Psoas muscle (tissue), 7 donors: ENCODE measurements at regions not wholly inside any gene's neighbourhood (a gene's known extent, or its start where the extent isn't known, plus 50 kb on each side); places are given as distances from the start of the nearest gene placed in this dataset.

ENCODE experiments used
- ATAC-seq, 4 donors: fragments of 200-7000 bp; cut with Tn5 transposase; one replicate each; pipeline ENCODE4 v1.9.1; 2020; ENCODE audit warnings: moderate library complexity in 3 of 4, mild to moderate bottlenecking in 2 of 4
- DNase-seq, 2 donors: peaks; one replicate each; pipeline ENCODE4 v3.0.0-alpha.2; 2020
- H3K27ac ChIP-seq: fragments of 200-600 bp; one replicate; pipeline ENCODE4 v1.8.0; 2022
- H3K27me3 ChIP-seq, 3 donors: fragments of 200-600 bp in 1 of 3; one replicate each; pipeline versions ENCODE4 v1.6.1 to v1.8.0; 2013 to 2022; ENCODE audit warnings: low read length in 2 of 3, mild to moderate bottlenecking in 2 of 3, moderate library complexity in 1 of 3; ENCODE audit not compliant: insufficient read depth in 3 of 3
- H3K36me3 ChIP-seq, 2 donors: fragments of 200-600 bp in 1 of 2; one replicate each; pipeline versions ENCODE4 v1.6.1 to v1.8.0; 2013 to 2022; ENCODE audit warnings: low read depth in 1 of 2, mild to moderate bottlenecking in 1 of 2, moderate library complexity in 1 of 2; ENCODE audit not compliant: insufficient read depth in 1 of 2
- H3K4me1 ChIP-seq: fragments of 200-600 bp; one replicate; pipeline ENCODE4 v1.8.0; 2022
- H3K4me3 ChIP-seq: fragments of 200-600 bp; one replicate; pipeline ENCODE4 v1.8.0; 2022; ENCODE audit warnings: mild to moderate bottlenecking
- H3K9me3 ChIP-seq: fragments of 200-600 bp; one replicate; pipeline ENCODE4 v1.8.0; 2022
- WGBS, 3 donors: extraction: QIAGEN DNeasy Blood & Tissue Kit; methylation state at CpG; one replicate each; pipeline versions ENCODE4 v1.1.6 to v1.1.7; 2013; 5-methylcytosine and 5-hydroxymethylcytosine counted together
- intact Hi-C, 2 donors: fragments of 100-400 bp; cut with DNase I; formaldehyde crosslinking; loops; one replicate each; pipeline versions ENCODE4 v1.11.0 to v1.14.2; 2022
- TF ChIP-seq, protein P1 (sequence below): fragments of 200-600 bp; IDR thresholded peaks from one replicate; pipeline ENCODE4 v1.8.0; 2022; ENCODE audit warnings: antibody characterized with exemption
- donor health status: healthy with polysubstance abuse.
- donor health status: DM: no; HTN: no; CAD: no; lungs with moderate emphysema.
- donor health status: Bipolar disorder and iron deficiency.
- donor health status: healthy.
- donor health status: DM: yes; HTN: yes; CAD: no.
- donor health status: DM: no; HTN: no; CAD: no.
- donor health status: DM: yes; HTN: yes; CAD: no.

DNA sequence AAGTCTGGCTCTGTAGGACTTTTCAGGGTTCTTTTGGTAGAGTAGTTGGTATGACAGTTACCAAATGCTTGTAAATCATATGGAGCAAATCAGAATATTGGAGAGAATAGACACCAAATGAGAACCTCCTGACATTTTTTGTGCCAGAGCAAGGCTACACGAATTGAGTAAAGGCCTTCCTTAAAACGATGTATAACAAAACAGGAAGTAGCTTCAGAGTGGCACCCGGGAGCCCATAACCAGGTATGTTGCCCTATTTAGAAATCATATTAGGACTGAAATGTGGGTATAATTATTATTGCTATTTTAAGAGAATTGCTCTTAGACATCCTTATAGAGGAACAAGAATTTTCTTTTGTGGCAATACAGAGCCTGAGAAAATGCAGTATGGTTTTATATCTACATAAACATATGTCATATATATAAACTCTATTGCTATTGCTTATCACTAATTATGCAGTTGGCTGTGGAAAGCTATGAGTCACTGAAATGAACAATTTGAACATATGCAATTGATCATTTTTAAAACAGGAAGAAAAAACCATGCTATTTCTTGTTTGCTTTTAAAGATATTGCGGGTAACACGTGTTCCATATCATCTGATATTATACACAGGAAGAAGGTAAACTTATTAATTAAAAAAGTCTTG, 197.4 kb upstream of the MTPN start:
- WGBS, 3 donors = 79 to 87% (median 81%) methylated on average over 5 of the region's 5 CpGs

DNA sequence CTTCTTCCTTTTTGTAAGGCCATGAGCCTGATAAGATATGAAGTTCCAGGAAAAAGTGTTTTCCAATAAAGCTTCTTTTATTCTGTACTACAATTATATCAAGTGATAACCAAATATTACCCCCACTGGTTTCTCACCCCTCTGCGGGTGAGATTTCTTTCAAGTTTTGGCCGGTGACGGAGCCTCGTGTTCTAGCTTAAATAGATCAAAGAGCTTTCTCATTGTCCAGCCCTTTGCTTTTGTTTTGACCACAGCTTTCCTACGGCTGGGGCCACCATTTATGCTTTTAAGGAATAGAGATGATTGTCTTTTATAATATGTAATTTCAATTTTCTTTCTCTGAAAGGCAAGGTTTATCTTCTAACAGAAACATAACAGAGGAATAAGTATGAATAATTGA, 196.7 kb upstream of the MTPN start:
- WGBS, 3 donors = 64 to 73% (median 71%) methylated on average over 5 of the region's 5 CpGs
- H3K27ac ChIP-seq = no peak overlapping the region
- H3K4me1 ChIP-seq = no peaks in the 10 kb centered on the region
- TF ChIP-seq, protein P1, sequence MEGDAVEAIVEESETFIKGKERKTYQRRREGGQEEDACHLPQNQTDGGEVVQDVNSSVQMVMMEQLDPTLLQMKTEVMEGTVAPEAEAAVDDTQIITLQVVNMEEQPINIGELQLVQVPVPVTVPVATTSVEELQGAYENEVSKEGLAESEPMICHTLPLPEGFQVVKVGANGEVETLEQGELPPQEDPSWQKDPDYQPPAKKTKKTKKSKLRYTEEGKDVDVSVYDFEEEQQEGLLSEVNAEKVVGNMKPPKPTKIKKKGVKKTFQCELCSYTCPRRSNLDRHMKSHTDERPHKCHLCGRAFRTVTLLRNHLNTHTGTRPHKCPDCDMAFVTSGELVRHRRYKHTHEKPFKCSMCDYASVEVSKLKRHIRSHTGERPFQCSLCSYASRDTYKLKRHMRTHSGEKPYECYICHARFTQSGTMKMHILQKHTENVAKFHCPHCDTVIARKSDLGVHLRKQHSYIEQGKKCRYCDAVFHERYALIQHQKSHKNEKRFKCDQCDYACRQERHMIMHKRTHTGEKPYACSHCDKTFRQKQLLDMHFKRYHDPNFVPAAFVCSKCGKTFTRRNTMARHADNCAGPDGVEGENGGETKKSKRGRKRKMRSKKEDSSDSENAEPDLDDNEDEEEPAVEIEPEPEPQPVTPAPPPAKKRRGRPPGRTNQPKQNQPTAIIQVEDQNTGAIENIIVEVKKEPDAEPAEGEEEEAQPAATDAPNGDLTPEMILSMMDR = no peak
- H3K36me3 ChIP-seq = no peaks in the 10 kb centered on the region
- no peak overlapping the region for H3K4me3 ChIP-seq
- H3K9me3 ChIP-seq = no peaks in the 10 kb centered on the region
- intact Hi-C loops = no loop called here
- ATAC-seq (no peak), DNase-seq (no peak)
- H3K27me3 ChIP-seq = no peaks in the 10 kb centered on the region

More for the DNA sequence above, 197.4 kb upstream of the MTPN start:
- intact Hi-C loops = no loop called here
- no peak overlapping the region for H3K4me3 ChIP-seq
- DNase-seq = no peak
- TF ChIP-seq, protein P1 = no peak
- no peaks in the 10 kb centered on the region for H3K27me3 ChIP-seq
- no peaks in the 10 kb centered on the region for H3K9me3 ChIP-seq
- H3K4me1 ChIP-seq = no peaks in the 10 kb centered on the region
- no peak overlapping the region for H3K27ac ChIP-seq
- H3K36me3 ChIP-seq = no peaks in the 10 kb centered on the region
- no peak for ATAC-seq

DNA sequence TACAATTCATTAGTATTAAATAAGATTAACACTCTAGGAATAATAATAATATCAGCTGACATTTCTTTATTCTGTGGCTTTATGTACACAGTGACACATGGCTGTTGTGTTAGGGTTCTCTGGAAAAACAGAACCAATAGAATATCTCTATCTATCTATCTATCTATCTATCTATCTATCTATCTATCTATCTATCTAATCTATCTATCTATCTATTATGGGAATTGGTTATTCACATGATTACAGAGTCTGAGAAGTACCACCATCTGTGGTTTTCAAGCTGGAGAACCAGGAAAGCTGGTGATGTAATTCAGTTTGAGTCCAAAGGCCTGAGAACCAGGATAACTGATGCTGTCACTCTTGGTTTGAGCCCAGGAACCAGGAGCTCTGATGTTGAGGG, 194.1 kb upstream of the MTPN start:
- H3K27me3 ChIP-seq = no peaks in the 10 kb centered on the region
- H3K4me1 ChIP-seq = no peaks in the 10 kb centered on the region
- no peak for DNase-seq
- no peak overlapping the region for H3K4me3 ChIP-seq
- no peak overlapping the region for H3K27ac ChIP-seq
- H3K9me3 ChIP-seq = no peaks in the 10 kb centered on the region
- intact Hi-C loops = no loop called here
- TF ChIP-seq, protein P1 = no peak
- no peaks in the 10 kb centered on the region for H3K36me3 ChIP-seq
- ATAC-seq = no peak

DNA sequence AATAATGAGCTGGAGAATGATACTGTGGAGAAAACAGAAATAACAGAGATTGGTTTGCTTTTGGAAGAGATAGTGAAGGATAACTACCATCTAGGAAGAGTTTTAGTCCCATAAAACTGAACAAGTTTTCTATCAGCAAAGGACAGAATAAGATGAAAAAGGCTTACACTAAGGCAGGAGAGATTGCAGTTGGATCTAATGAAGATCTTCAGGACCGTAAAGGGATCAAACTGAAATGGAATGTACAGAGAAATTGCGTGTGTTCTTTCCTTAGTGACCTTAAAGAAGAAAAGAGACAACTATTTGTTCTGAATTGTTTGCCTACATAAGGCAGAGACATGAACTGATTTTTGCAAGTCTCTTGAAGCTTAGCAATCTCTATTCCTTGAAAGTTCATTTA, 191.7 kb upstream of the MTPN start:
- 60 to 64% (median 60%) methylated on average over 2 of the region's 2 CpGs for WGBS, 3 donors
- Histone ChIP-seq H3K4me3 (no peak overlapping the region), H3K27ac (no peak overlapping the region), H3K27me3 (no peaks in the 10 kb centered on the region), H3K9me3 (no peaks in the 10 kb centered on the region), H3K36me3 (no peaks in the 10 kb centered on the region), H3K4me1 (no peaks in the 10 kb centered on the region)
- DNase-seq (no peak), ATAC-seq (no peak)
- intact Hi-C loops = no loop called here
- TF ChIP-seq, protein P1 = no peak

DNA sequence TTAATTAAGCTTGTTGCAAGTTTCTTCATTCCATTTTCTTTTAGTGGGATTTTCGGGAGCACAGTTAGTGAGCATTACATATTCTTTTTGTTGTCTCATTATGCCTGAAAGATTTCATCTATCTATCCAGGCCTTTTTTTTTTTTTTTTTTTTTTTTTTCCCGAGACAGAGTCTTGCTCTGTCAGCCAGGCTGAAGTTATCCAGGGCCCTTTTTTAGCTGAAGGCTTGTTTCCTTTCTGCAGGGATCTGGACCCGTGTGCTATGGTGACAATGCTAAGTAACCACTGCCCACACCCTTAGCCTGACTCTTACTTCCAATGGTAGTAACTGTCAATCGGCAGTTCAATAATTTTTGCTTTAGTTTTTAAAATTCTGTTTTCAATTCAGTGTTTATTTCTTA, 190.8 kb upstream of the MTPN start:
- Histone ChIP-seq H3K9me3 (no peaks in the 10 kb centered on the region), H3K27ac (no peak overlapping the region), H3K27me3 (no peaks in the 10 kb centered on the region), H3K4me3 (no peak overlapping the region), H3K36me3 (no peaks in the 10 kb centered on the region), H3K4me1 (no peaks in the 10 kb centered on the region)
- WGBS, 3 donors = 63 to 67% (median 63%) methylated on average over 4 of the region's 4 CpGs
- TF ChIP-seq, protein P1 = no peak
- ATAC-seq (no peak), DNase-seq (no peak)
- intact Hi-C loops = no loop called here
